IMR-90 (cell line): ENCODE measurements at regions not wholly inside any gene's neighbourhood (a gene's known extent, or its start where the extent isn't known, plus 50 kb on each side); places are given as distances from the start of the nearest gene placed in this dataset.

Source experiments
- MXI1 ChIP-seq: IDR thresholded peaks from 2 replicates; pipeline ENCODE4 v1.6.1; 2012; ENCODE audit warnings: low read depth, mild to moderate bottlenecking, low read length, moderate library complexity, borderline replicate concordance
- TF ChIP-seq, protein P1 (sequence below): conservative IDR thresholded peaks from 2 replicates; pipeline ENCODE4 v1.5.1; 2012; ENCODE audit warnings: mild to moderate bottlenecking, low read depth, low read length, improper control_type of control experiment

DNA sequence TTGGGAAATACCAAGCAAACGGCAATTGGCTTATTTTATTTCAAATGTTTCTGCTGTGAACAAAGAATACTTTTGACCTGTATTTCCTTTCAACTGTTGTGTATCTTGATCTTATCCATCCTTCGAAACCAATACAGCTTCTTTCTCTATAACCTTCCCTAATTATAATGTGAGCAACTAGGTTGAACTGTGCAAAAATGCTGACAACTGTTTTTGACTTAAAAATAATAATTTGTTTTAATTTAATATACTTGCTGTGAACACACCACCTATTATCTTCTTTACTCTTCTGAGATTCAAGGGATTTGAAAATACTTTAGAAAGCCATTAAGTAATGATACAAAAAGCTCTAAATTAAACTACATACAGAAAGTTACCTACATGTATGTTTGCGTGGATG lies 682.5 kb upstream of the CCDC179 start:
- TF ChIP-seq, protein P1, sequence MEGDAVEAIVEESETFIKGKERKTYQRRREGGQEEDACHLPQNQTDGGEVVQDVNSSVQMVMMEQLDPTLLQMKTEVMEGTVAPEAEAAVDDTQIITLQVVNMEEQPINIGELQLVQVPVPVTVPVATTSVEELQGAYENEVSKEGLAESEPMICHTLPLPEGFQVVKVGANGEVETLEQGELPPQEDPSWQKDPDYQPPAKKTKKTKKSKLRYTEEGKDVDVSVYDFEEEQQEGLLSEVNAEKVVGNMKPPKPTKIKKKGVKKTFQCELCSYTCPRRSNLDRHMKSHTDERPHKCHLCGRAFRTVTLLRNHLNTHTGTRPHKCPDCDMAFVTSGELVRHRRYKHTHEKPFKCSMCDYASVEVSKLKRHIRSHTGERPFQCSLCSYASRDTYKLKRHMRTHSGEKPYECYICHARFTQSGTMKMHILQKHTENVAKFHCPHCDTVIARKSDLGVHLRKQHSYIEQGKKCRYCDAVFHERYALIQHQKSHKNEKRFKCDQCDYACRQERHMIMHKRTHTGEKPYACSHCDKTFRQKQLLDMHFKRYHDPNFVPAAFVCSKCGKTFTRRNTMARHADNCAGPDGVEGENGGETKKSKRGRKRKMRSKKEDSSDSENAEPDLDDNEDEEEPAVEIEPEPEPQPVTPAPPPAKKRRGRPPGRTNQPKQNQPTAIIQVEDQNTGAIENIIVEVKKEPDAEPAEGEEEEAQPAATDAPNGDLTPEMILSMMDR = no peak
- no peak for TF ChIP-seq MXI1
